Midbrain (tissue), 1 donor: ENCODE measurements at regions not wholly inside any gene's neighbourhood (a gene's known extent, or its start where the extent isn't known, plus 50 kb on each side); places are given as distances from the start of the nearest gene placed in this dataset.

ENCODE experiments used
- DNase-seq: peaks from one replicate; lab custom pipeline; 2025; lab: John Stamatoyannopoulos, UW

- no peak for DNase-seq
Measured at GRCh38 chrX:129176710-129177109, 346.6 kb downstream of the SMARCA1 start.

GRCh38 chrX:129161108-129161507 is 362.2 kb downstream of the SMARCA1 start:
- DNase-seq = no peak

- no peak for DNase-seq
Measured at GRCh38 chrX:129158505-129158904, 364.8 kb downstream of the SMARCA1 start.

- no peak for DNase-seq
Measured at GRCh38 chrX:129145840-129146272, 377.4 kb downstream of the SMARCA1 start.

GRCh38 chrX:129145385-129145784 is 377.9 kb downstream of the SMARCA1 start:
- no peak for DNase-seq

- no peak for DNase-seq
Measured at GRCh38 chrX:129144172-129145038, 378.9 kb downstream of the SMARCA1 start.

GRCh38 chrX:129139837-129140598 is 383.3 kb downstream of the SMARCA1 start:
- DNase-seq = no peak

GRCh38 chrX:129125122-129125914 is 398.0 kb downstream of the SMARCA1 start:
- no peak for DNase-seq

GRCh38 chrX:129123795-129124194 is 399.5 kb downstream of the SMARCA1 start:
- DNase-seq = no peak

- no peak for DNase-seq
Measured at GRCh38 chrX:129116676-129117470, 406.4 kb downstream of the SMARCA1 start.

GRCh38 chrX:129115935-129116334 is 407.4 kb downstream of the SMARCA1 start:
- DNase-seq = no peak

GRCh38 chrX:129115104-129115503 is 408.2 kb downstream of the SMARCA1 start:
- DNase-seq = no peak

GRCh38 chrX:129111081-129111798 is 412.1 kb downstream of the SMARCA1 start:
- DNase-seq = no peak

GRCh38 chrX:129108936-129109335 is 414.4 kb downstream of the SMARCA1 start:
- no peak for DNase-seq

GRCh38 chrX:129099207-129099606 is 424.1 kb downstream of the SMARCA1 start:
- no peak for DNase-seq

- DNase-seq = no peak
Measured at GRCh38 chrX:129097668-129098067, 425.6 kb downstream of the SMARCA1 start.

GRCh38 chrX:129093706-129094105 is 429.6 kb downstream of the SMARCA1 start:
- DNase-seq = no peak

- DNase-seq = no peak
Measured at GRCh38 chrX:129092757-129093156, 430.5 kb downstream of the SMARCA1 start.

- DNase-seq = no peak
Measured at GRCh38 chrX:129092242-129092641, 431.0 kb downstream of the SMARCA1 start.

- no peak for DNase-seq
Measured at GRCh38 chrX:129091097-129091496, 432.2 kb downstream of the SMARCA1 start.

GRCh38 chrX:129086802-129087201 is 436.5 kb downstream of the SMARCA1 start:
- DNase-seq = no peak
